ENCODE measurements at regions not wholly inside any gene's neighbourhood (a gene's known extent, or its start where the extent isn't known, plus 50 kb on each side); places are given as distances from the start of the nearest gene placed in this dataset.

- TF ChIP-seq EZH2 (IDR thresholded peaks at IDR 0.05) (no peak), CTCF (IDR thresholded peaks at IDR 0.05) (no peak), EZH2phosphoT487 (IDR thresholded peaks at IDR 0.05) (no peak)
These were observed 73.5 kb upstream of the SRD5A2 start for GRCh38 chr2:31654241-31654640.

GRCh38 chr2:31651736-31652135 lies 71.0 kb upstream of the SRD5A2 start:
- no peaks in the 10 kb centered on the region for H4K20me1 ChIP-seq (ENCODE audit: low read depth)
- no peaks in the 10 kb centered on the region for H3K79me2 ChIP-seq (ENCODE audit: low read depth)
- no peak for TF ChIP-seq CTCF (IDR thresholded peaks at IDR 0.05)
- TF ChIP-seq EZH2phosphoT487 (IDR thresholded peaks at IDR 0.05) = no peak
- no peak for TF ChIP-seq EZH2 (IDR thresholded peaks at IDR 0.05)
- no peaks in the 10 kb centered on the region for H3K36me3 ChIP-seq
- no peak overlapping the region for H3K9ac ChIP-seq
- H3K27me3 ChIP-seq = no peaks in the 10 kb centered on the region
- H2AFZ ChIP-seq (replicated peaks) = no peak overlapping the region
- H3K4me1 Mint-ChIP-seq = no peaks in the 10 kb centered on the region
- no peaks in the 10 kb centered on the region for H3K9me3 ChIP-seq (ENCODE audit: low read depth)
- no peaks in the 10 kb centered on the region for H3K36me3 Mint-ChIP-seq
- DNase-seq (ENCODE audit: low spot score) = no peak
- H3K27ac Mint-ChIP-seq = no peak overlapping the region
- H3K4me3 Mint-ChIP-seq = no peak overlapping the region
- H3K27ac ChIP-seq = no peak overlapping the region
- no peak overlapping the region for H3K4me2 ChIP-seq
- no peaks in the 10 kb centered on the region for H3F3A ChIP-seq (ENCODE audit: low read depth)
- H3K9me3 Mint-ChIP-seq = no peaks in the 10 kb centered on the region
- H3K4me1 ChIP-seq = no peaks in the 10 kb centered on the region
- no peaks in the 10 kb centered on the region for H3K27me3 Mint-ChIP-seq (ENCODE audit: insufficient read depth, low read depth)
- no peak overlapping the region for H3K4me3 ChIP-seq

More at GRCh38 chr2:31654241-31654640, 73.5 kb upstream of the SRD5A2 start:
- Mint-ChIP-seq H3K27me3 (ENCODE audit: insufficient read depth, low read depth) (no peaks in the 10 kb centered on the region), H3K9me3 (no peaks in the 10 kb centered on the region), H3K36me3 (no peaks in the 10 kb centered on the region), H3K4me3 (no peak overlapping the region), H3K4me1 (no peaks in the 10 kb centered on the region), H3K27ac (no peak overlapping the region)
- no peaks in the 10 kb centered on the region for H3K36me3 ChIP-seq
- no peaks in the 10 kb centered on the region for H3F3A ChIP-seq (ENCODE audit: low read depth)
- H3K4me3 ChIP-seq = no peak overlapping the region
- DNase-seq (ENCODE audit: low spot score) = no peak
- no peak overlapping the region for H3K27ac ChIP-seq
- no peak overlapping the region for H3K4me2 ChIP-seq
- H3K9ac ChIP-seq = no peak overlapping the region
- no peaks in the 10 kb centered on the region for H4K20me1 ChIP-seq (ENCODE audit: low read depth)
- no peaks in the 10 kb centered on the region for H3K27me3 ChIP-seq
- no peak overlapping the region for H2AFZ ChIP-seq (replicated peaks)
- no peaks in the 10 kb centered on the region for H3K79me2 ChIP-seq (ENCODE audit: low read depth)
- H3K9me3 ChIP-seq (ENCODE audit: low read depth) = no peaks in the 10 kb centered on the region
- H3K4me1 ChIP-seq = no peaks in the 10 kb centered on the region

- no peak overlapping the region for H3K9ac ChIP-seq
- no peaks in the 10 kb centered on the region for H3K9me3 Mint-ChIP-seq
- H4K20me1 ChIP-seq (ENCODE audit: low read depth) = no peaks in the 10 kb centered on the region
- no peaks in the 10 kb centered on the region for H3K27me3 Mint-ChIP-seq (ENCODE audit: insufficient read depth, low read depth)
- no peaks in the 10 kb centered on the region for H3K27me3 ChIP-seq
- no peaks in the 10 kb centered on the region for H3F3A ChIP-seq (ENCODE audit: low read depth)
- H2AFZ ChIP-seq (replicated peaks) = no peak overlapping the region
- H3K27ac ChIP-seq = no peak overlapping the region
- no peaks in the 10 kb centered on the region for H3K4me1 ChIP-seq
- H3K4me1 Mint-ChIP-seq = no peaks in the 10 kb centered on the region
- no peak for DNase-seq (ENCODE audit: low spot score)
- H3K36me3 Mint-ChIP-seq = no peaks in the 10 kb centered on the region
- H3K36me3 ChIP-seq = no peaks in the 10 kb centered on the region
- H3K4me2 ChIP-seq = no peak overlapping the region
- no peak overlapping the region for H3K4me3 ChIP-seq
- no peaks in the 10 kb centered on the region for H3K9me3 ChIP-seq (ENCODE audit: low read depth)
- TF ChIP-seq CTCF (IDR thresholded peaks at IDR 0.05) (no peak), EZH2 (IDR thresholded peaks at IDR 0.05) (no peak), EZH2phosphoT487 (IDR thresholded peaks at IDR 0.05) (no peak)
- no peak overlapping the region for H3K27ac Mint-ChIP-seq
- H3K79me2 ChIP-seq (ENCODE audit: low read depth) = no peaks in the 10 kb centered on the region
- H3K4me3 Mint-ChIP-seq = no peak overlapping the region
These were observed 70.5 kb upstream of the SRD5A2 start for GRCh38 chr2:31651267-31651666.
